RWPE2 (cell line): ENCODE measurements at regions not wholly inside any gene's neighbourhood (a gene's known extent, or its start where the extent isn't known, plus 50 kb on each side); places are given as distances from the start of the nearest gene placed in this dataset.

Experiments
- ATAC-seq: fragments of 200-7000 bp; cut with Tn5 transposase; 3 replicates; pipeline ENCODE4 v1.9.1; 2021; ENCODE audit warnings: low read depth
- DNase-seq: peaks from one replicate; pipeline ENCODE4 v3.0.0-alpha.2; 2020; ENCODE audit warnings: low spot score
- H3K27ac ChIP-seq: fragments of 450-650 bp; 2 replicates; pipeline ENCODE4 v1.5.1; 2017; ENCODE audit warnings: mild to moderate bottlenecking; ENCODE audit not compliant: poor library complexity, severe bottlenecking
- H3K27me3 ChIP-seq: fragments of 250-450 bp; sonication (Bioruptor Pico); 2 replicates; pipeline ENCODE4 v1.5.1; 2021; ENCODE audit warnings: mild to moderate bottlenecking, moderate library complexity; ENCODE audit not compliant: insufficient read depth, poor library complexity, severe bottlenecking
- H3K36me3 ChIP-seq: fragments of 250-450 bp; sonication (Bioruptor Pico); 2 replicates; pipeline ENCODE4 v1.5.1; 2020; ENCODE audit warnings: low read depth, mild to moderate bottlenecking, moderate library complexity
- H3K4me1 ChIP-seq: fragments of 250-450 bp; sonication (Bioruptor Pico); 2 replicates; pipeline ENCODE4 v1.5.1; 2021; ENCODE audit warnings: mild to moderate bottlenecking, moderate library complexity; ENCODE audit not compliant: insufficient read depth, poor library complexity, severe bottlenecking
- H3K4me3 ChIP-seq: fragments of 250-450 bp; sonication (Bioruptor Pico); 2 replicates; pipeline ENCODE4 v1.5.1; 2021; ENCODE audit warnings: mild to moderate bottlenecking, moderate library complexity; ENCODE audit not compliant: severe bottlenecking
- H3K9me3 ChIP-seq: fragments of 250-450 bp; sonication (Bioruptor Pico); 2 replicates; pipeline ENCODE4 v1.5.1; 2021; ENCODE audit warnings: mild to moderate bottlenecking, moderate library complexity; ENCODE audit not compliant: severe bottlenecking
- TF ChIP-seq, protein P1 (sequence below): fragments of 450-650 bp; IDR thresholded peaks from one replicate; pipeline ENCODE4 v1.5.1; 2017; ENCODE audit warnings: mild to moderate bottlenecking, moderate library complexity; ENCODE audit not compliant: poor library complexity, severe bottlenecking

DNA sequence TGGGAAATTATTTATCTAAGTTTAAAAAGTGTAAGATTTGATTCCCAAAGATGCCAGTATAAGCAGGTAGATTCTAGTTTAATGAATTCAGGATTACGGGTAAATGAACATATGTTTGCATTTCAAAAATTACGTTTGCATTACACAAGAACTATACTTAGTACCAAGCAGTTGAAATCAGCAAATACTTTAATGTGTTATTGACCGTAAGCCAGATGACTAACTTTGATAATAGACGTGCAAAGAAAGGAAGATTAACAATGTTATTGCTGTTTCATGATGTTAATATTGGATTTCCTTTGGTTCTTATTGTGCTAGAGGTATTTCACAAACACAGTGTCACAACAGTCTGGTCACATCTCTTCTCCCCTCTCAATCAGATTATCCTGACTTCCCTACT, 294.7 kb downstream of the TDRD15 start:
- DNase-seq, result no peak
- Histone ChIP-seq H3K27me3 (no peaks in the 10 kb centered on the region), H3K4me3 (no peak overlapping the region), H3K4me1 (no peaks in the 10 kb centered on the region), H3K9me3 (no peaks in the 10 kb centered on the region), H3K27ac (no peak overlapping the region), H3K36me3 (no peaks in the 10 kb centered on the region)
- no peak for ATAC-seq
- TF ChIP-seq, protein P1, sequence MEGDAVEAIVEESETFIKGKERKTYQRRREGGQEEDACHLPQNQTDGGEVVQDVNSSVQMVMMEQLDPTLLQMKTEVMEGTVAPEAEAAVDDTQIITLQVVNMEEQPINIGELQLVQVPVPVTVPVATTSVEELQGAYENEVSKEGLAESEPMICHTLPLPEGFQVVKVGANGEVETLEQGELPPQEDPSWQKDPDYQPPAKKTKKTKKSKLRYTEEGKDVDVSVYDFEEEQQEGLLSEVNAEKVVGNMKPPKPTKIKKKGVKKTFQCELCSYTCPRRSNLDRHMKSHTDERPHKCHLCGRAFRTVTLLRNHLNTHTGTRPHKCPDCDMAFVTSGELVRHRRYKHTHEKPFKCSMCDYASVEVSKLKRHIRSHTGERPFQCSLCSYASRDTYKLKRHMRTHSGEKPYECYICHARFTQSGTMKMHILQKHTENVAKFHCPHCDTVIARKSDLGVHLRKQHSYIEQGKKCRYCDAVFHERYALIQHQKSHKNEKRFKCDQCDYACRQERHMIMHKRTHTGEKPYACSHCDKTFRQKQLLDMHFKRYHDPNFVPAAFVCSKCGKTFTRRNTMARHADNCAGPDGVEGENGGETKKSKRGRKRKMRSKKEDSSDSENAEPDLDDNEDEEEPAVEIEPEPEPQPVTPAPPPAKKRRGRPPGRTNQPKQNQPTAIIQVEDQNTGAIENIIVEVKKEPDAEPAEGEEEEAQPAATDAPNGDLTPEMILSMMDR, result no peak

DNA sequence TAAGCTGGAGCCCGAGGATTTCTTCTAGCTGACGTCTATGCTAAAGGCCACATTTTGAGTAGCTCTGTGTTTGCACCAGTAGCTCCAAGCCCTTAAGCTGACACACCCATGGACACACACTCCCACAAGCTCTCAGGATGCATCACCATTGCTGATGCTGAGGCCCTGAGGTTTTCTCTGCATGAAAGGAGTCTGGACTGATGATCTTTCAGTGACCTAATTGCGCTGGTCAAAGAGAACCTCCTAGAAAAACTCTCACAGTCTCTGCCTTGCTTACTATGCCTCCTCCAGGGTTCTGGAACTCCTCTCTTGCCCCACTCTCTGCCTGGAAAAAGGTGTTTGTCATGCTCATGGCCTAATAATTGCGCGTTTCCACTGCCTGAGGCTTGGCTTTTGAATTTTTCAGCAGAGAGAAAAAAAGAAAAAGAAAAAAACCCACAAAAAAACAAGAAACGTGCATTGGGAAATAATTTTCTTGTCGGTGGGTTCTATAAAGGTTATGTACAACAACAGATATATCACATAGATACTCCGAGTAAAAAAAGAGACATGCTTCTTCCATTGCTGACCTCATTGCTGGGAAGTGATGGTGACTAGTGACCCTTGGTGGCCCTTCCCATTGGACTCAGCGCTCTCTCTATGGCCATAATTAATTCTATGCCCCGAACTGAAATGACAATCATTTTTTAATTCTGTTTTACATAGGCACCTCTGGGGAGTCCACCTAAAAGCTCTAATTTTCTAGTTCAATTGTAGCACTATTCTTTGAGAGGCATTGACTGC, 297.0 kb downstream of the TDRD15 start:
- Histone ChIP-seq H3K36me3 (no peaks in the 10 kb centered on the region), H3K9me3 (no peaks in the 10 kb centered on the region), H3K27me3 (no peaks in the 10 kb centered on the region), H3K27ac (no peak overlapping the region), H3K4me3 (no peak overlapping the region), H3K4me1 (no peaks in the 10 kb centered on the region)
- DNase-seq, result no peak
- no peak for ATAC-seq
- TF ChIP-seq, protein P1, result no peak

DNA sequence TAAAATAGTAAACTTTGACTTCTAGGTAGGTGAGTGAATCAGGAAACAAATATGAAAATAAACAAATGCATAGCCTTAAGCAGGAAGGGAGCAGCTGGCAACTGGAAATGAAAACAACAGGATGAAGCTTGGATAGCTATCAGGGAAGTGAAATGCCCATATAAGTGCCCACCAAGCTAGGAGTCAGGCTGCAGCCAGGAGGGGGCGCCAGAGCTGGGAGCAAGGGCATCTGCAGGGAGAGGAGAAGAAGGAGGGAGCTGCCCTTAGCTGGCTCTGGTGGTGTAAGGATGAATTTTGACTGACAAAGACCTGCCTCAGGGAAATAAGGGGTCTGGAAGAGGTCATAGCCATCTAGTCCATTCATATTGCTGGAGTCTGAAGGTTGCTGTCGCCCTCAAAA, 298.3 kb downstream of the TDRD15 start:
- Histone ChIP-seq H3K27ac (no peak overlapping the region), H3K36me3 (no peaks in the 10 kb centered on the region), H3K27me3 (no peaks in the 10 kb centered on the region), H3K4me3 (no peak overlapping the region), H3K4me1 (no peaks in the 10 kb centered on the region), H3K9me3 (no peaks in the 10 kb centered on the region)
- DNase-seq (no peak), ATAC-seq (no peak)
- TF ChIP-seq, protein P1, result peak; percentile 29

DNA sequence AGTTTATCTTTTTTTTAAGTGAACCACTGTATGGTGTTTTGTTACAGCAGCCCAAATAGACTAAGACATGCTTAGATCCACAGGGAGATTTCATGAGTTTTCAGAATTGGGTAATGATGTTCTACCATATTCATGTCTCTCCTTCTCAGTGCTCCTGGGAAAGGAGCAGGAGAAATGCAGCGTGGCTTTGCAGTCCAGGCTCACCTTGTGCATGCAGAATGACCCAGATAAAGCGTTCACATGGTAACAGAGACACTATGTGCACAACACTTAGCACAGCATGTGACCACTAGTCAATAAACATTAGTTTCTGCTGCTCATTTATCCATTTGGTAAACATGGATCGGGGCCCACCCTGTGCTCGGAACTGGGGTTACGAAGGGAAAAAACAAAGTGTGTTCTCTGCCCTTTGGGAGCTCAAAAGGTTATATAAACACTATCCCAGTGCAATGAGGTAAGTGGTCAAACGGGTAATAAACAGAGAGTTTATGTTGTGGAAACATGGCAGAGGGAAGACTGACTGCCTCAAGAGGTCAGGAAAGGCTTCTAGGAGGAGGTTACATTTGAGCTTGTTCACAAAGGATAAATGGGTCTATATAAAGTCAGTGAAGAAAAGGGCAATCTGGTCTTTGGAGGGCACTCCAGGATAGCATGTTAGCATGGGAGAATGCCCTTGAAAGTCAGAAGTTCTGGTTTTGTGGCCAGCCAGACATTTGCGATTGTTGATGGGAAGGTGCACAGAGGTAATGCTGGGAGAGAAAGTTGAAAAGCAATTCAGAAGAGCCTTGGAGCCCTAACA, 299.2 kb downstream of the TDRD15 start:
- H3K9me3 ChIP-seq, result no peaks in the 10 kb centered on the region
- no peak overlapping the region for H3K27ac ChIP-seq
- TF ChIP-seq, protein P1, result no peak
- ATAC-seq, result no peak
- no peak overlapping the region for H3K4me3 ChIP-seq
- no peak for DNase-seq
- no peaks in the 10 kb centered on the region for H3K4me1 ChIP-seq
- H3K36me3 ChIP-seq, result no peaks in the 10 kb centered on the region
- H3K27me3 ChIP-seq, result no peaks in the 10 kb centered on the region

DNA sequence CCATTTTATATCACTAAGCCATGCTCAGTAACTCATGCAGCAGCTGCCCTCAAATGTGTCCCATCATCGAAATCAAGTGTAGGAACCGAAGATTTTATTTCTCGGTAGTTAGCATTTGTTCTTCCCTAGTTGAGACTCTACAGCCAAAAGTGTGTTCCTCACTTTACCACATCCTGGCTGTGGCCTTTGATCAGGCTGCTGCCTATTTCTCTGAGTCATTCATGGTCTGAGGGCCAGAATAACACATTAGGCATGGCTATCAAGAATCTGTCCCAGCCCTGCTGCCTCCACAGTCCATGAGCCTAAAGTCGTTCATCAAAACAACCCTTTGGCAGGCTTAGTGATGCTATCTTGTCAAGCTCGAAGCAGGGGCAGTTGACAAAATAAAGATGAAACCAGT, 300.1 kb downstream of the TDRD15 start:
- H3K36me3 ChIP-seq, result no peaks in the 10 kb centered on the region
- TF ChIP-seq, protein P1, result no peak

More for the DNA sequence above, 300.1 kb downstream of the TDRD15 start:
- H3K9me3 ChIP-seq, result no peaks in the 10 kb centered on the region
- ATAC-seq, result no peak
- no peaks in the 10 kb centered on the region for H3K27me3 ChIP-seq
- no peaks in the 10 kb centered on the region for H3K4me1 ChIP-seq
- H3K4me3 ChIP-seq, result no peak overlapping the region
- no peak overlapping the region for H3K27ac ChIP-seq
- DNase-seq, result no peak
